ENCODE measurements at regions not wholly inside any gene's neighbourhood (a gene's known extent, or its start where the extent isn't known, plus 50 kb on each side); places are given as distances from the start of the nearest gene placed in this dataset.
A peak's percentile ranks its signal among the peaks of the same experiment; 100 is the strongest.

DNA sequence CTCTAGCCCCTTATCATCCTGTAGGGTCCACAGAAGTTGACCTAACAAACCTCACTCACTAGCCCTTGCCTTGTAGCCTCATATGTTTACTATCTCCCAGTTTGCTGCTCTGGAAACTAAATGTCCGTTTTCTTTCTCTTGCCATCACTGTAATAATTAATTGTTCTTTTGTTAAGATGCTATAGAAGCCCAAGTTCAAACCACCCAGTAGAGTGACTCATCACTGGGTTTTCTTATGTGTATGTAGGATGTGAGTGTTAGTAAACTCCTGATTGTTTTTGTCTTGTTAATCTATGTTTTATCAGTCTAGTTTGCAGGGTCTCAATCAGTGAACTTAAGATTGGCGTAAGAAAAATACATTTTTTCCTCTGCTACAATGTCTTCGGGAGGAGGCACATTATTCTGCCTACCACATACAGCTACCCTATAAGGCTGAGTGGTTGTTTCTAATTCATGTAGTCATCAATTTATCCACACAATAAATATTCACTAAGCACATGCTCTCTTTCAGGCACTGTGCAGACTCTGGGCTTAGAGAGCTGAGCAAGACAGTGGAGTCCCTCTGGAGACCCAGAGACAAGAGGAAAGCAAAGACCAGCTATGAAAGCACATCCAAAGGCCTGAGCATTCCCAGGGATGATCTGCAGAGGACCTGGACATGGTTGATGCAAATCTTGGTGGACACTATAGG is 474.1 kb upstream of the AKR1E2 start:
- no peak for DNase-seq (ENCODE audit: low read depth, low spot score)
- TF ChIP-seq CTCF (IDR thresholded peaks at IDR 0.05; ENCODE audit: insufficient read depth, low read length, missing control alignments): no peak
- no peak overlapping the region for H3K4me3 ChIP-seq (ENCODE audit: low read depth, low read length)
- ChIA-PET CTCF (interaction anchor here (1.6 kb wide), 1 partner anchor 14 kb away, joined by 3 read pairs; no protein-coding TSS in a partner anchor), POLR2A (interaction anchor here (0.6 kb wide), 1 partner anchor 1331 kb away, joined by 3 read pairs; no protein-coding TSS in a partner anchor)

DNA sequence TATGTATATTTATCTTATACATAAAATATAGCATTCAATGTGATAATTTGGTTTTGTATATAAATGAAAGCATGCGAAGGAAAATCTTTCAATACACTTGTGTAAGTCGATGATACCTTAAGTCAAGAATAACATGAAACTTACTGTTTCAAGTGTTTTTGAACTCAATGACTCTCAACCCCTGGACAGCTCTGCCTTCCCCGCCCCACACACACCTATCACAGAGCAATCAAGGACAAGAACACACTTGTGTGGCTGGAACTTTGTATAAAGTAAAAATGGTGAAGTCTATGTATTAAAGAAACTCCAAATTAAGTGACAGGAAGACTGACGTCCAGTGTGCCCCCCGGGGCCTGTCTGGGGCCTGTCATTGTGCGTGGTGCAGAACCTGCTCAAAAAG is 478.6 kb upstream of the AKR1E2 start:
- CTCF ChIA-PET: no interaction called here
- POLR2A ChIA-PET: no interaction called here
- no peak overlapping the region for H3K4me3 ChIP-seq (ENCODE audit: low read depth, low read length)
- no peak for DNase-seq (ENCODE audit: low read depth, low spot score)
- no peak for TF ChIP-seq CTCF (IDR thresholded peaks at IDR 0.05; ENCODE audit: insufficient read depth, low read length, missing control alignments)

- TF ChIP-seq CTCF (IDR thresholded peaks at IDR 0.05; ENCODE audit: insufficient read depth, low read length, missing control alignments): no peak
- POLR2A ChIA-PET: no interaction called here
- H3K4me3 ChIP-seq (ENCODE audit: low read depth, low read length): no peak overlapping the region
- CTCF ChIA-PET: interaction anchor here (1.0 kb wide), 1 partner anchor 8 kb away, joined by 3 read pairs; no protein-coding TSS in a partner anchor
- DNase-seq (ENCODE audit: low read depth, low spot score): no peak
Measured at GRCh38 chr10:4345877-4346646, 479.9 kb upstream of the AKR1E2 start.

- peak; percentile 100 for DNase-seq (ENCODE audit: low read depth, low spot score)
- TF ChIP-seq CTCF (IDR thresholded peaks at IDR 0.05; ENCODE audit: insufficient read depth, low read length, missing control alignments): no peak
- CTCF ChIA-PET: interaction anchor here (0.8 to 1.2 kb wide), 4 partner anchors 9 to 312 kb away, joined by 3 to 7 read pairs (median 4); no protein-coding TSS in a partner anchor
- no peak overlapping the region for H3K4me3 ChIP-seq (ENCODE audit: low read depth, low read length)
- POLR2A ChIA-PET: interaction anchor here (0.6 to 1.9 kb wide), 5 partner anchors 60 to 559 kb away, joined by 3 to 19 read pairs (median 5); partner anchors contain the start of gene KLF6
Measured at GRCh38 chr10:4344492-4344994, 481.5 kb upstream of the AKR1E2 start.

- DNase-seq (ENCODE audit: low read depth, low spot score): no peak
- TF ChIP-seq CTCF (IDR thresholded peaks at IDR 0.05; ENCODE audit: insufficient read depth, low read length, missing control alignments): no peak
- no peak overlapping the region for H3K4me3 ChIP-seq (ENCODE audit: low read depth, low read length)
- CTCF ChIA-PET: interaction anchor here (0.8 to 1.2 kb wide), 3 partner anchors 8 to 93 kb away, joined by 3 to 5 read pairs (median 3); no protein-coding TSS in a partner anchor
- POLR2A ChIA-PET: interaction anchor here (0.6 to 1.9 kb wide), 6 partner anchors 60 to 559 kb away, joined by 3 to 19 read pairs (median 4); partner anchors contain the start of gene KLF6
Measured at GRCh38 chr10:4343873-4344272, 482.1 kb upstream of the AKR1E2 start.

- ChIA-PET CTCF (interaction anchor here (0.6 to 1.2 kb wide), 2 partner anchors 26 to 471 kb away, joined by 3 to 4 read pairs; no protein-coding TSS in a partner anchor), POLR2A (no interaction called here)
- no peak for TF ChIP-seq CTCF (IDR thresholded peaks at IDR 0.05; ENCODE audit: insufficient read depth, low read length, missing control alignments)
- no peak overlapping the region for H3K4me3 ChIP-seq (ENCODE audit: low read depth, low read length)
- DNase-seq (ENCODE audit: low read depth, low spot score): no peak
Measured at GRCh38 chr10:4343091-4343490, 482.9 kb upstream of the AKR1E2 start.

Measured in AG04449 (cell line).